Stomach (tissue), 4 donors: ENCODE measurements at regions not wholly inside any gene's neighbourhood (a gene's known extent, or its start where the extent isn't known, plus 50 kb on each side); places are given as distances from the start of the nearest gene placed in this dataset.

Source experiments
- EP300 ChIP-seq: sonication (generic); formaldehyde crosslinking; IDR thresholded peaks from one replicate; pipeline ENCODE4 v1.6.1; 2017; ENCODE audit warnings: antibody characterized with exemption
- POLR2A ChIP-seq, 4 donors: fragments of 450-650 bp; IDR thresholded peaks; one replicate each; pipeline ENCODE4 v1.6.1; 2016; ENCODE audit warnings: antibody characterized with exemption in 4 of 4, control low read depth in 2 of 4, mild to moderate bottlenecking in 1 of 4, moderate library complexity in 1 of 4
- POLR2AphosphoS5 ChIP-seq, 3 donors: sonication (generic); formaldehyde crosslinking; IDR thresholded peaks; one replicate each; pipeline ENCODE4 v1.6.1; 2016; ENCODE audit warnings: antibody characterized with exemption in 3 of 3
- TF ChIP-seq, protein P1 (sequence below), 7 experiments: fragments of 450-650 bp in 4 of 7; fragments of 200-600 bp in 3 of 7; sonication (generic) in 3 of 7; IDR thresholded peaks; one replicate each; pipeline ENCODE4 v1.5.1; 2016 to 2019; ENCODE audit warnings: antibody characterized with exemption in 7 of 7, control low read depth in 2 of 7, mild to moderate bottlenecking in 1 of 7

DNA sequence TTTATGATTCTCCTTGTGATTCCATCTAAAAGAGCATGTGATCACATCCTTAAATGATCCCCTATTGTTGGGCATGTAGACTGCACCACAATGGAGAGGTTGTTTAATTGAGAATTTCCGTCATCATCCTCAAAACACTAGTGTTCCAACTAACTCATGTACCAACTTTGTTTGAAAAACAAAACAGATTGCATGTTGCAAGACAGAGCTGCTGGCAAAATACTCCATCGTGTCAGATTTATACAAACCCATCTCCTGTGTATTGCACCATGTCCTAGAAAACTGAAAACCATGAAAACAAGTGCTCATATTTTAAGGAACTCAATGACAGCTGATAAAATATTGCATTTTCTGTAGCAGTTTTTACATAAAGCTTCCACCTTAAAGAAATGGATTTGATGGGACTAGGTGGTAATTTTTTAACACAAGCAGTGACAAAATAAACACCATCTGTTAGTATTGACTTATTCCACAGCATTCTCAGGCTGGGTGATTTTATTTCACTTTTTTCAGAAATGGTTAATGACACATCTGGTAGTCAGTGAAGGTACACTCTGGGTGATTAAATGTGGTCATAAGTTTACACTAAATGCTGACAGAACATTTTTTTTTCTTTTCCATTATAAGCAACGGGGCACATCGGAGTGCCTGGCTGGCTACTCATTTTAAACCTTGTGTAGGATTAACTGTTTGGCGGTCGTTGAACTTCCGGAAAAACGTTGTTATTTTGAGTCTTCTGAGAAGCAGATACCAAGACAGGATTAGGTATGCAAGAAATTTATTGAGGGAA, 602.9 kb upstream of the WWC1 start:
- TF ChIP-seq POLR2A (IDR thresholded peaks at IDR 0.05), result no peak
- TF ChIP-seq, protein P1, sequence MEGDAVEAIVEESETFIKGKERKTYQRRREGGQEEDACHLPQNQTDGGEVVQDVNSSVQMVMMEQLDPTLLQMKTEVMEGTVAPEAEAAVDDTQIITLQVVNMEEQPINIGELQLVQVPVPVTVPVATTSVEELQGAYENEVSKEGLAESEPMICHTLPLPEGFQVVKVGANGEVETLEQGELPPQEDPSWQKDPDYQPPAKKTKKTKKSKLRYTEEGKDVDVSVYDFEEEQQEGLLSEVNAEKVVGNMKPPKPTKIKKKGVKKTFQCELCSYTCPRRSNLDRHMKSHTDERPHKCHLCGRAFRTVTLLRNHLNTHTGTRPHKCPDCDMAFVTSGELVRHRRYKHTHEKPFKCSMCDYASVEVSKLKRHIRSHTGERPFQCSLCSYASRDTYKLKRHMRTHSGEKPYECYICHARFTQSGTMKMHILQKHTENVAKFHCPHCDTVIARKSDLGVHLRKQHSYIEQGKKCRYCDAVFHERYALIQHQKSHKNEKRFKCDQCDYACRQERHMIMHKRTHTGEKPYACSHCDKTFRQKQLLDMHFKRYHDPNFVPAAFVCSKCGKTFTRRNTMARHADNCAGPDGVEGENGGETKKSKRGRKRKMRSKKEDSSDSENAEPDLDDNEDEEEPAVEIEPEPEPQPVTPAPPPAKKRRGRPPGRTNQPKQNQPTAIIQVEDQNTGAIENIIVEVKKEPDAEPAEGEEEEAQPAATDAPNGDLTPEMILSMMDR (IDR thresholded peaks at IDR 0.05), result no peak
- no peak for TF ChIP-seq POLR2AphosphoS5 (IDR thresholded peaks at IDR 0.05)
- TF ChIP-seq EP300, result no peak
